ENCODE measurements at regions not wholly inside any gene's neighbourhood (a gene's known extent, or its start where the extent isn't known, plus 50 kb on each side); places are given as distances from the start of the nearest gene placed in this dataset.

DNA sequence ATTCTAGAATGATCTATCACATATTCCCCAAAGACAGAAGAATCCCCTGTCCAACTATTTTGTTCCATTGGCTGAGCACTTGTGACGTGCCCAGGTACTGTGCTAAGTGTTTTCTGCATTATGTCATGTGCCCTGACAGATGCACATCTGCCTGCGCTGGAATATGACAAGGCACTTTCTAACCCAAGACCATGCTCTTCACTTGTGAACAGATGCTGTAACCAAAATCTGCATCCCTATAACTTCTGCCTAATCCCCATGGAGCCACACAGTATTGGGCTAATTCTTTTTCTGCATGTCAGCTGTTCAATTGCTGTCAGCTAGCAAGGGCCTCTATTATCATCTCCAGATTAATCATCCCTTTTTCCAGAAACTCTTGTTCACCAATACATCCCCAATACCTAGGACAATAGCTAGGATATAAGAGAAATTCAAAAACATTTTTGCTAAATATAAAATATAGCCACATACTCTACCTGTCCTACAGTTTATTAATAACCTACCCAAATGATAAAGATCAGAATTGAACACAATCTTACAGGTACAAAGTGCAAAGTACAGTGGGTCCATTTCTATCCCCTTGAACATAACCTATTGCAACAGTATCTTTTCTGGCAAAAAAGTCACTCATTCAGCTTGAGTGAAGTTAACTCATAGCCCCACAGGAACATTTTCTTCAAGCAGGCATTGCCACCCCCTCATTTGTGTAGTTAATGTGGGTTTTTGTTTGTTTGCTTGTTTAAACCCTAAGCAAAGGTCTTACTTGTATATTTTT lies 109.4 kb upstream of the LRRN1 start:
- H3K27ac ChIP-seq, result no peak overlapping the region
- no peak for TF ChIP-seq CTCF (IDR thresholded peaks at IDR 0.05 in 8 of 11, conservative IDR thresholded peaks at IDR 0.05 in 3 of 11)
- no peak for TF ChIP-seq POLR2A (IDR thresholded peaks at IDR 0.05)
- no peak for TF ChIP-seq POLR2AphosphoS5 (IDR thresholded peaks at IDR 0.05)
- no peaks in the 10 kb centered on the region for H3K36me3 ChIP-seq
- WGBS, 5 donors, result 62 to 87% (median 82%) methylated on average over 2 of the region's 2 CpGs
- H3K27me3 ChIP-seq (replicated peaks in 1 of 7), result no peaks in the 10 kb centered on the region
- H3K9me3 ChIP-seq, result peaks cover 0 to 6% (median 0%) of the 10 kb centered on the region in 8 donors
- H3K4me3 ChIP-seq, result no peak overlapping the region
- H3K4me1 ChIP-seq, result no peaks in the 10 kb centered on the region
- intact Hi-C loops (cut with DNase I; ENCODE audit: low total_unique reads), result no loop called here
- no peak for DNase-seq

DNA sequence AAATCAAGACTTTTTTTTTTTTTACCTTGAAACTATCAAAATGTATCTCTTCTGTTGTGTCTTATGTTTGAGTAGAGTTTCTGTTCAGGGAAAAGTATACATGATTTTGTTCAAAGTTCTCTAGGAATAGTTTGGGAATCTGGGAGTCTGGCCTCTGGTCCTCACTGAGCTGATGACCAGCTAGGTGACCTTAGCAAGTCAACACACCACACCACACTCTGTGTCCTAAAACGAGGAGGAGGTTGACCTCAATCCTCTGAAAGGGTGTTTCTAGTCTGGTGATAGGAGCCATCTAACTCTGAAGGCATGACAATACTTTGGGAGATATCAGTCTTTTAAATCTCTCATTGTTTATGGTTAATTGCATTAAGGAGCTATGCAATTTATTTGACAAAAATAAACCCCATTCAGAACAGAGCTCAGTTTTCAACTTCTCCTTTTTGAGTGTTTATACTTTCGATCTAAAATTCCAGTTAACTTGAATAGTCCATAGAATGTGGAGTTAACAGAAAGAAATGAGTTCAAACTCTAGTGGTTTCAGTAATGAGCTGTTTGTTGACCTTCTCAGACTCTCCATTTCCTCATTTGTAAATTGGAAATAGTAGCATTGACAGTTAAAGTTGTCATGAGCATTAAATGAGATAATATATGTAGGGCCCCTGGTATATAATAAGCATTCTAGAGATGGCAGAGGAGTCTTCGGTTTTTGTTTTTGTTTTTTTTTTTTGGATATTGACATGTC lies 112.2 kb upstream of the LRRN1 start:
- Histone ChIP-seq H3K4me1 (no peaks in the 10 kb centered on the region), H3K4me3 (no peak overlapping the region), H3K27me3 (replicated peaks in 1 of 7) (no peaks in the 10 kb centered on the region), H3K27ac (no peak overlapping the region), H3K36me3 (no peaks in the 10 kb centered on the region), H3K9me3 (peaks cover 0 to 6% (median 0%) of the 10 kb centered on the region in 8 donors)
- intact Hi-C loops (cut with DNase I; ENCODE audit: low total_unique reads), result no loop called here
- DNase-seq, result no peak
- WGBS, 5 donors, result 70 to 77% (median 73%) methylated on average over 3 of the region's 3 CpGs
- TF ChIP-seq POLR2A (IDR thresholded peaks at IDR 0.05), result no peak

GRCh38 chr3:3685721-3686120 lies 113.5 kb upstream of the LRRN1 start:
- Histone ChIP-seq H3K27ac (no peak overlapping the region), H3K9me3 (peaks cover 0 to 6% (median 0%) of the 10 kb centered on the region in 8 donors), H3K4me3 (no peak overlapping the region), H3K27me3 (replicated peaks in 1 of 7) (no peaks in the 10 kb centered on the region), H3K36me3 (no peaks in the 10 kb centered on the region), H3K4me1 (no peaks in the 10 kb centered on the region)
- TF ChIP-seq POLR2AphosphoS5 (IDR thresholded peaks at IDR 0.05) (no peak), POLR2A (IDR thresholded peaks at IDR 0.05) (no peak), CTCF (IDR thresholded peaks at IDR 0.05 in 8 of 11, conservative IDR thresholded peaks at IDR 0.05 in 3 of 11) (no peak)
- WGBS, 5 donors, result 82 to 89% (median 87%) methylated on average over 7 of the region's 7 CpGs
- intact Hi-C loops (cut with DNase I; ENCODE audit: low total_unique reads), result no loop called here
- DNase-seq, result no peak

- no peak overlapping the region for H3K4me3 ChIP-seq
- no peaks in the 10 kb centered on the region for H3K4me1 ChIP-seq
- no peak for TF ChIP-seq POLR2AphosphoS5 (IDR thresholded peaks at IDR 0.05)
- no peak for TF ChIP-seq POLR2A (IDR thresholded peaks at IDR 0.05)
- no peak for TF ChIP-seq CTCF (IDR thresholded peaks at IDR 0.05 in 8 of 11, conservative IDR thresholded peaks at IDR 0.05 in 3 of 11)
- H3K36me3 ChIP-seq, result no peaks in the 10 kb centered on the region
- no peak overlapping the region for H3K27ac ChIP-seq
- H3K9me3 ChIP-seq, result peaks cover 0 to 3% (median 0%) of the 10 kb centered on the region in 8 donors
- DNase-seq, result no peak
- 91 to 95% (median 93%) methylated on average over 1 of the region's 1 CpG for WGBS, 5 donors
- no peaks in the 10 kb centered on the region for H3K27me3 ChIP-seq (replicated peaks in 1 of 7)
- intact Hi-C loops (cut with DNase I; ENCODE audit: low total_unique reads), result no loop called here
These were observed 116.0 kb upstream of the LRRN1 start for GRCh38 chr3:3683261-3683660.
